ENCODE measurements at regions not wholly inside any gene's neighbourhood (a gene's known extent, or its start where the extent isn't known, plus 50 kb on each side); places are given as distances from the start of the nearest gene placed in this dataset.

DNA sequence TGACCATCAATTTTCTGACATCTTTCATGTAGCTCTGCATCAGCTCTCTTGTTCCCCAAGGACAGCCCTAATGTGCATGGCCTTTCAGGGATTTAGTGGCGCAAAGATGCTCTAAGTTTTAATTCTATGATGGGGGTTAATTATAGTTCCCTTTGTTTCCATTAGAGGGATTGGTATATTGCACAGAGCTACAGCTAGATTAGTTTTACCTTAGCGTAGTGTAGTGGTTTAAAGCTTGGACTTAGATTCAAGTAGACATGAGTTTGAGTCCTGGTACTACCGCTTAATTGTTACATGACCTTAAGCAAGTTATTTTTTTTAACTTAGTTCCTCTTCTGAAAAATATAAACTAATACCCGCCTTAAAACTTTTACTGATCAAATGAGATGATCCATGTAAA lies 247.8 kb upstream of the KRR1 start:
- TF ChIP-seq, protein P1, sequence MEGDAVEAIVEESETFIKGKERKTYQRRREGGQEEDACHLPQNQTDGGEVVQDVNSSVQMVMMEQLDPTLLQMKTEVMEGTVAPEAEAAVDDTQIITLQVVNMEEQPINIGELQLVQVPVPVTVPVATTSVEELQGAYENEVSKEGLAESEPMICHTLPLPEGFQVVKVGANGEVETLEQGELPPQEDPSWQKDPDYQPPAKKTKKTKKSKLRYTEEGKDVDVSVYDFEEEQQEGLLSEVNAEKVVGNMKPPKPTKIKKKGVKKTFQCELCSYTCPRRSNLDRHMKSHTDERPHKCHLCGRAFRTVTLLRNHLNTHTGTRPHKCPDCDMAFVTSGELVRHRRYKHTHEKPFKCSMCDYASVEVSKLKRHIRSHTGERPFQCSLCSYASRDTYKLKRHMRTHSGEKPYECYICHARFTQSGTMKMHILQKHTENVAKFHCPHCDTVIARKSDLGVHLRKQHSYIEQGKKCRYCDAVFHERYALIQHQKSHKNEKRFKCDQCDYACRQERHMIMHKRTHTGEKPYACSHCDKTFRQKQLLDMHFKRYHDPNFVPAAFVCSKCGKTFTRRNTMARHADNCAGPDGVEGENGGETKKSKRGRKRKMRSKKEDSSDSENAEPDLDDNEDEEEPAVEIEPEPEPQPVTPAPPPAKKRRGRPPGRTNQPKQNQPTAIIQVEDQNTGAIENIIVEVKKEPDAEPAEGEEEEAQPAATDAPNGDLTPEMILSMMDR (IDR thresholded peaks at IDR 0.05) = no peak
- no peak for TF ChIP-seq POLR2AphosphoS5 (IDR thresholded peaks at IDR 0.05; ENCODE audit: insufficient read depth in 1 of 2, low read depth in 1 of 2)

All from vagina (tissue), 2 donors.